Osteoblast (primary cell): ENCODE measurements at regions not wholly inside any gene's neighbourhood (a gene's known extent, or its start where the extent isn't known, plus 50 kb on each side); places are given as distances from the start of the nearest gene placed in this dataset.

Experiments used
- DNase-seq: peaks from one replicate; pipeline ENCODE4 v3.0.0; 2011; ENCODE audit warnings: low spot score, mixed read lengths; ENCODE audit not compliant: insufficient read length; ENCODE audit errors: missing footprints
- H2AFZ ChIP-seq: 2 replicates; pipeline ENCODE4 v1.6.0; 2011; ENCODE audit warnings: mild to moderate bottlenecking, low read length
- H3K27ac ChIP-seq: 2 replicates; pipeline ENCODE4 v1.5.1; 2011; ENCODE audit warnings: mild to moderate bottlenecking, low read depth, low read length, moderate library complexity
- H3K27me3 ChIP-seq: 2 replicates; pipeline ENCODE4 v1.6.0; 2012; ENCODE audit warnings: mild to moderate bottlenecking, control low read depth, inconsistent platforms, low read length, moderate library complexity; ENCODE audit not compliant: insufficient read depth
- H3K36me3 ChIP-seq: 2 replicates; pipeline ENCODE4 v1.5.1; 2011; ENCODE audit warnings: mild to moderate bottlenecking, low read length, control low read depth, moderate library complexity; ENCODE audit not compliant: insufficient read depth
- H3K4me1 ChIP-seq: 2 replicates; pipeline ENCODE4 v1.5.1; 2011; ENCODE audit warnings: mild to moderate bottlenecking, low read length, control low read depth, moderate library complexity; ENCODE audit not compliant: insufficient read depth
- H3K4me2 ChIP-seq: 2 replicates; pipeline ENCODE4 v1.6.0; 2011; ENCODE audit warnings: mild to moderate bottlenecking, low read length; ENCODE audit not compliant: insufficient read depth
- H3K4me3 ChIP-seq: fragments of 200-600 bp; sonication (generic); 3 replicates; pipeline ENCODE4 v1.5.1; 2012; ENCODE audit warnings: mild to moderate bottlenecking, low read length, inconsistent platforms; ENCODE audit not compliant: insufficient read depth
- H3K79me2 ChIP-seq: 2 replicates; pipeline ENCODE4 v1.6.0; 2012; ENCODE audit warnings: mild to moderate bottlenecking, low read length, control low read depth, inconsistent platforms; ENCODE audit not compliant: insufficient read depth
- H3K9me3 ChIP-seq: 2 replicates; pipeline ENCODE4 v1.5.1; 2011; ENCODE audit warnings: low read depth, low read length, control low read depth
- H4K20me1 ChIP-seq: 2 replicates; pipeline ENCODE4 v1.6.0; 2012; ENCODE audit warnings: mild to moderate bottlenecking, low read length, control low read depth; ENCODE audit not compliant: insufficient read depth
- CTCF ChIP-seq: IDR thresholded peaks from 2 replicates; pipeline ENCODE4 v1.5.1; 2011; ENCODE audit warnings: mild to moderate bottlenecking, low read depth, low read length, moderate library complexity; ENCODE audit errors: extremely low read depth

GRCh38 chr7:83289419-83289993 is 126.8 kb upstream of the PCLO start:
- Histone ChIP-seq H3K4me3 (no peak overlapping the region), H4K20me1 (no peaks in the 10 kb centered on the region), H3K27ac (no peak overlapping the region), H3K4me2 (no peak overlapping the region), H3K9me3 (no peaks in the 10 kb centered on the region), H3K36me3 (no peaks in the 10 kb centered on the region), H3K4me1 (no peaks in the 10 kb centered on the region), H3K27me3 (no peaks in the 10 kb centered on the region), H3K79me2 (no peaks in the 10 kb centered on the region), H2AFZ (no peak overlapping the region)
- no peak for TF ChIP-seq CTCF
- DNase-seq, result no peak

- Histone ChIP-seq H3K9me3 (no peaks in the 10 kb centered on the region), H3K4me2 (no peak overlapping the region), H3K36me3 (no peaks in the 10 kb centered on the region), H3K27ac (no peak overlapping the region), H3K79me2 (no peaks in the 10 kb centered on the region), H3K4me1 (no peaks in the 10 kb centered on the region), H3K4me3 (no peak overlapping the region), H2AFZ (no peak overlapping the region), H3K27me3 (no peaks in the 10 kb centered on the region), H4K20me1 (no peaks in the 10 kb centered on the region)
- DNase-seq, result no peak
- no peak for TF ChIP-seq CTCF
Measured at GRCh38 chr7:83280671-83281070, 118.0 kb upstream of the PCLO start.

GRCh38 chr7:83276250-83276649 is 113.6 kb upstream of the PCLO start:
- Histone ChIP-seq H3K9me3 (no peaks in the 10 kb centered on the region), H3K36me3 (no peaks in the 10 kb centered on the region), H3K4me3 (no peak overlapping the region), H3K27ac (no peak overlapping the region), H3K27me3 (no peaks in the 10 kb centered on the region), H3K4me2 (no peak overlapping the region), H2AFZ (no peak overlapping the region), H3K4me1 (no peaks in the 10 kb centered on the region), H3K79me2 (no peaks in the 10 kb centered on the region), H4K20me1 (no peaks in the 10 kb centered on the region)
- no peak for TF ChIP-seq CTCF
- no peak for DNase-seq

GRCh38 chr7:83273699-83274098 is 111.0 kb upstream of the PCLO start:
- H3K4me2 ChIP-seq, result no peak overlapping the region
- H3K4me3 ChIP-seq, result no peak overlapping the region
- TF ChIP-seq CTCF, result no peak
- no peaks in the 10 kb centered on the region for H3K27me3 ChIP-seq
- H3K4me1 ChIP-seq, result no peaks in the 10 kb centered on the region
- no peaks in the 10 kb centered on the region for H4K20me1 ChIP-seq
- no peak for DNase-seq
- H3K9me3 ChIP-seq, result no peaks in the 10 kb centered on the region
- no peaks in the 10 kb centered on the region for H3K79me2 ChIP-seq
- H3K27ac ChIP-seq, result no peak overlapping the region
- no peak overlapping the region for H2AFZ ChIP-seq
- H3K36me3 ChIP-seq, result no peaks in the 10 kb centered on the region
